GM18951 (cell line): ENCODE measurements at regions not wholly inside any gene's neighbourhood (a gene's known extent, or its start where the extent isn't known, plus 50 kb on each side); places are given as distances from the start of the nearest gene placed in this dataset.

ENCODE experiments used
- POLR2A ChIP-seq: IDR thresholded peaks from 4 replicates; pipeline ENCODE4 v1.6.1; 2011; ENCODE audit warnings: mild to moderate bottlenecking; ENCODE audit not compliant: insufficient read length, insufficient read depth; ENCODE audit errors: extremely low read depth
- in situ Hi-C: fragments of 300-500 bp; cut with MboI; formaldehyde crosslinking; loops from one replicate; pipeline ENCODE4 v1.12.0; 2022; ENCODE audit warnings: low sequenced_read_pairs, mixed read lengths, inconsistent platforms; ENCODE audit not compliant: unreplicated experiment

GRCh38 chr4:53714236-53715140 lies 123.2 kb upstream of the LNX1 start:
- in situ Hi-C loops, result loop anchor here (25.0 kb wide), 1 partner anchor 498 kb away; no protein-coding TSS in a partner anchor
- no peak for TF ChIP-seq POLR2A

DNA sequence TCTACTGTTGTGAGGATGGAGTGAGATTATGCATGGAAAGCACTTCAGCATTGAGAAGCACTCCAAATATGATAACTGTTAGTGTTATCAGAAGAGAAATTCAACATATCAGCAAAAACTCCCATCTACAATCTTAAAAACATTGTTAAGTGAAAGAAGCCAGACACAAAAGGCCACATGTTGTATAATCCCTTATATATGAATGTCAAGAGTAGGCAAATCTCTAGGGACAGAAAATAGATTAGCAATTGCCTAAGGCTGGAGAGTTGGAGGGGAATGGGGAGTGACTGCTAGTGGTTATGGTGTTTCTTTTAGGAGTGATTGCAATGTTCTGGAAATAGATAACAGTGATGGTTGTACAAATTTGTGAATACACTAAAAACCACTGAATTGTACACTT lies 122.5 kb upstream of the LNX1 start:
- TF ChIP-seq POLR2A, result no peak
- in situ Hi-C loops, result loop anchor here (25.0 kb wide), 1 partner anchor 499 kb away; no protein-coding TSS in a partner anchor

DNA sequence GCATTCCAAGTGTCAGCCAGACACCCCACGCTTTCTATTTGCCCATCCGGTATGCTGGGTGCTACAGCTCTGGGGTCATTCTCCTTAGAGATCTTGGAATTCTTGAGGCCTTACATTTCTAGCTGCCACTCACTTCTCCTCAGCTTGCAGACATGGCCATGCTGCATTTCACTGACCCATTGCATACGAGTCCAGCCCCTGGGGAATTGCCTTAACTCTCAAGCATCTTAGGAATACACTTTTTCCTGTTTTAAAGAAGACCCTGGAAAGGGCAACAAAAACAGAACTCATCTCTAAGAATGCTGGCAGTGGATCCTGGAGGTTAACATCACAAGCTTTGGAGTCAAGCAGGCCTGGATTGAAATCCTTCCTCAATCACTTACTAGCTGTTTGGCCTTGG lies 122.0 kb upstream of the LNX1 start:
- TF ChIP-seq POLR2A, result no peak
- in situ Hi-C loops, result loop anchor here (25.0 kb wide), 1 partner anchor 499 kb away; no protein-coding TSS in a partner anchor

DNA sequence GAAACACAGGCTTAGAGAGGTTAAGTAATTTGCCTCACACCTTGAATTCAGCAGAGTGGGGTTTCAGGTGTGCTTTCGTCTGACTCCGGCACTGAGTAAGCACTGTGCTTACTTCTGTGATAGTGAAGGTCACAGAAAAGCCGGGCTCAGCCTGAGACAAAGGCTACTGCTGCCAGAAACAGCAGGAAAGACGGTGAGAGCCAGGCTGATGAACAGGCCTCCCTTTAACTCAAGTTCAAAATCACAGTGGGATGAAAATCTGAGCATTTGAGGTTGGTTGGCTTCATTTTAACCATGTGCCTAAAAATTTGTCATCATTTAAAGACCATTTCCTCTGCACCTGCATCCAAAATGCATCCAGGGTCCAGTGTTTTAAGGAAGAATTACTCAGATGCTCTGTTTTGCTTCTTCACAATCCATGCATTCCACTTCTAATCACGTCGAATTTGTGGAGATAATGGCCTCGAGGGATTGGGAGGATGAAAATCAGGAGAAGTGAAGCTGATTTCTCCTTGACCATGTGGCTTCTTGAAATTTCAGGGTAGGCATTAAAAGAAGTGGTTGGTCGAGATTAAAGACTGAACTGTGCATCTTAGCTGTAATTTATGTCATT lies 121.2 kb upstream of the LNX1 start:
- in situ Hi-C loops, result loop anchor here (25.0 kb wide), 1 partner anchor 500 kb away; no protein-coding TSS in a partner anchor
- TF ChIP-seq POLR2A, result no peak

DNA sequence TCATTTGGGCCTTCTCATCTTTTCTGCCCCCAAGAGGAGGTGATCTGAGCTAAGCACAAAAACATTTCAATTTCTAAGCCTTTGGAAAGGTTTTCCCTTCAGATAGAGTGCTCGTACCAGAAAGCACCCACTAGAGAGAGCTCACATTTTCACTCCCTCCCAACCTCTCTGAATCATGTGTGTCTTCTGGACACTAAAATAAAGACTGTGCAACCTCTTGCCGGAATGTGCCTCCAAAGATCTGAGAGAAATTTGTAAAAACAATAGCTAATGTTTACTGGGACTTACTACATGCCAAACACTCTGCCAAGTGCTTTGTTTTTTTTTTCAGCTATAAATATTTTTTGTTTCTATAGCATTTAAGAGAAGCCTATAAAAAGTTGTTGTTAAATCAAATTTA lies 120.6 kb upstream of the LNX1 start:
- TF ChIP-seq POLR2A, result no peak
- in situ Hi-C loops, result loop anchor here (25.0 kb wide), 1 partner anchor 500 kb away; no protein-coding TSS in a partner anchor

DNA sequence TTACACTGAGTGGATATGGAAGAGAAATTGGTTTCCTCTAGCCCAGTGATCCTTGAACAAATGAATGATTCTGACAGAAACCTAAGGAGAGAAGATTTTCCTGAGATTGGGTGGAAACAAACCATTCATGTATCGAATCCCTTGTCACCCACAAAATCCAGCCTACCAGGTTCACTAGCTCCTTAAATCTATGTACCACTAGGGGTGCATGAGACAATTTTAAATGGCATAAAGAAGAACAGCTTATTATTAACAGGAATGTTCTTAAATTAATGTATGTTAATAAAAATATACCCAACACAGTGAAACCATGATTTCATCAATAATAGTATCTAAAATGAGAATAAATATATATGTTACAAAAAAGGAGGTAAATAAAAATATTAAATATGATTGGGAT lies 118.4 kb upstream of the LNX1 start:
- in situ Hi-C loops, result loop anchor here (25.0 kb wide), 1 partner anchor 503 kb away; no protein-coding TSS in a partner anchor
- TF ChIP-seq POLR2A, result no peak

DNA sequence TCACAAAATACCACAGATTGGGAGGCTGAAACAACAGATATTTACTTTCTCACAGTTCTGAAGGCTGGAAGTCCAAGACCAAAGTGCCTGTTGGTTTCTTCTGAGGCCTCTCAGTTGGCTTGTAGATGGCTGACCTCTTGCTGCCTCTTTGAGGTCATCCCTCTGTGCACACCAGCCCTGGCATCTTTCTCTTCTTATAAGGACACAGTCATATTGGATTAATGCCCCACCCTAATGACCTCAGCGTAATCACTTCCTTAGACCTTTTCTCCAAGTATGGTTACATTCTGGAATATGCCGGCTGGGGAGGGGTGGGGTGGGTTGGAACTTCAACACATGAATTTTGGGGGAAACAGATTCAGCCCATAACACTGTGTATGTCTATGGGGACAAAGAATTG lies 116.2 kb upstream of the LNX1 start:
- in situ Hi-C loops, result loop anchor here (25.0 kb wide), 1 partner anchor 505 kb away; no protein-coding TSS in a partner anchor
- TF ChIP-seq POLR2A, result no peak

DNA sequence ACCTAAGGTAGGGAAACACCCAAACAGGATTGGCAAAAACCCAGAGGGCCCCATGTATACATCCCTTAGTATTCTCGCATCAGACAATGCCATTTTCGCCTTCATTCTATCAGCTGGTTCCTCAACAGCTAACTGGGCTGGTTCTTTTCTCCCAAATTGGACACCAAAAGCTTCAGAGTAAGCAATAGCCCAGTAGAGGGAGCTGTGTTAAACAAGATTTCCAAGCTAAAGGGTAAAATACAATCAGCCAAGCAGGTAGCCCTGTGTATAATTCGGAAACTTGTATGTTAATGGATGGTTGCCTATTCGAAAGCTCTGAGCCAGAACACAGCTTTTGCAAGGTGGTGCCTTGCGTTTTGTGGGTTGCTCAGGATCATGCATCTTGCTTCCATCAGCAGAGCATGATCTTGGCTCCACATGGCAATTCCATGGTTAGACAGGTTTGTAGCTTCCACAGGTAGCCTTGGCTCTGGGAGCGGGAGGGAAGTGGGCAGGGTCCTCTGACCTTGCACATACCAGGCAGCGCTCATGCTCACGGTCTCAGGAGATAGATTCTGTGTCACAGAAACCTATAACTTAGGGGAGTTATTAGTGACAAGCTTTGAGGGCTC lies 115.2 kb upstream of the LNX1 start:
- in situ Hi-C loops, result loop anchor here (25.0 kb wide), 1 partner anchor 506 kb away; no protein-coding TSS in a partner anchor
- TF ChIP-seq POLR2A, result no peak

DNA sequence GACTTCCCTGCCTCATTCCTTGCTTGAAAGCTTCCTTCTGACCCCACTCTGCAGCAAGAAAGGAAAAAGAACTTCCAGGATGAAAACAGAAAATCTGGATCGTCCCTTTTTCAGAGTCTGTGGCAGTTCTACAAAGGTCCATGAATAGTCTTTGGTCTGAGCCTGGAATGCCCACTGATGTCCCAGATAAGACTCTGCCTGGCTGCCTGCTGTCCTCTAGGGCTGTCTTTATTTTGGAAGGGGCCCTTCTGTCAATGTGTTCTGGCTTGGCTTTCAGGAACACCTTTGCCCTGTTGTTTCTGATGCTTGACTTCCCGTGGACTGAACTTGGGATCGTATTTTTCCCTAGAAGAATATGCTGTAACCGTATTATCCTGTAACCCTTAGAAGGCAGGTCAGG lies 114.7 kb upstream of the LNX1 start:
- in situ Hi-C loops, result loop anchor here (25.0 kb wide), 1 partner anchor 506 kb away; no protein-coding TSS in a partner anchor
- TF ChIP-seq POLR2A, result no peak

DNA sequence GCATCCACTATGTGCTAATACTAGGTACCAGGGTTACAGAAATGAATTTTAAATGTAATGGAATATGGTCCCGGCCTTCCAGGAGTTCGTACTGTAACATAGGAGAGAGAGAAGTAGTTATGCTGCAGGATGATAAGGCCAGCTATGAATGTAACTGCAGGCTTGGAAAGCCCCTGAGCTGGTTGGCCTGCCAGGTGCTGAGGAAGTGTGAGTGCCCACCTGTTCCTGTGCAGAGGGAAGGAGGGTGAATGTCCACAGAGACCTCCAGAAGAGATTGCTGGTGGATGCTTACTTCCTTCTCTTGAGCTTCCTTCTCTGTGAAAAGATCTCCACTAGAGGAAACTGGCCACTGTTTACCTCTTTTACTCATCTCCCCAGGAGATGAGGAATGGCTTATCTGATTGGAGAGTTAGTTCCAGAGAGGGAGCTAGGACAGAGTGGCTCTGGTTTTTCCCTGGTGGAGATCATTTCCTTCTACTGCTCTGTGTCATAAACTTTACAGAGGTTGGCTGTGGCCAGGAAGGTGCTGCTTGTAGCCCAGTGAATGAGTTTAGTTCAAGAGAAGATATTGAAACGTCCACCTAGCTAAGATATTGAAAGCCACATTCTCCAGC lies 114.0 kb upstream of the LNX1 start:
- in situ Hi-C loops, result loop anchor here (25.0 kb wide), 1 partner anchor 507 kb away; no protein-coding TSS in a partner anchor
- no peak for TF ChIP-seq POLR2A

DNA sequence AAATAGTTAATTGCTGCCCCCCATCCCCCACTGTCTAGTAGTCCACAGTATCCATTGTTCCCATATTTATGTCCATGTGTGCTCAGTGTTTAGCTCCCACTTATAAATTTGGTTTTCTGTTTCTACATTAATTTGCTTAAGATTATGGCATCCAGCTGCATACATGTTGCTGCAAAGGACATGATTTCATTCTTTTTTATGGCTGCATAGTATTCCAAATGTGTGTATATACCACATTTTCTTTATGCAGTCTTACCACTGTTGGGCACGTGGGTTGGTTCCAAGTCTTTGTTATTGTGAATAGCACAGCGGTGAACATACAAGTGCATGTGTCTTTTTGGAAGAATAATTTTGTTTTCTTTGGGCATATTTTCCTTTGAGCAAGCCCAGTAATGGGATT lies 113.0 kb upstream of the LNX1 start:
- in situ Hi-C loops, result loop anchor here (25.0 kb wide), 1 partner anchor 508 kb away; no protein-coding TSS in a partner anchor
- TF ChIP-seq POLR2A, result no peak

- in situ Hi-C loops, result loop anchor here (25.0 kb wide), 1 partner anchor 509 kb away; no protein-coding TSS in a partner anchor
- TF ChIP-seq POLR2A, result no peak
Observed at GRCh38 chr4:53703267-53703655, 112.0 kb upstream of the LNX1 start.
